ENCODE measurements at regions not wholly inside any gene's neighbourhood (a gene's known extent, or its start where the extent isn't known, plus 50 kb on each side); places are given as distances from the start of the nearest gene placed in this dataset.
"Not testable (repeated sequence)": the region's sequence is repeated elsewhere in the genome, so short reads cannot be mapped to it uniquely, and the experiment has no call there.

DNA sequence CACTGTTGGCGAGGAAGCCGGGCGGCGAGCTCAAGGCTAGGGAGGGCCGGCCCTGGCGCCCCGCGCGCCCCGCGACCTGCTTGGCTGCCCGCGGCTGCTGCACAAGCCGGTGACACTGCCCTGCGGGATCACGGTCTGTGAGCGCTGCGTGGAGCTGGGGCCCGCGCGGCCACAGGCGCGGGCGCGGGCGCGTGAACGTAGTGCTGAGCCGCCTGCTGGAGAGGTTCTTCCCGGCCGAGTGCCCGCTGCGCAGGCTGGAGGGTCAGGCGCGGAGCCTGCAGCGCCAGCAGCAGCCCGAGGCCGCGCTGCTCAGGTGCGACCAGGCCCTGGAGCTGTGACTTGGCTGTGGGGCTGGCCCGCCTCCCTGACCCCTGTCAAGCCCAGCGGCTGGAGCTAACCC is 572.3 kb downstream of the TUBA3C start:
- TF ChIP-seq ZBTB33 (IDR thresholded peaks at IDR 0.05); TAF1 (IDR thresholded peaks at IDR 0.05; ENCODE audit: borderline replicate concordance, low read depth, low read length); CHD2 (IDR thresholded peaks at IDR 0.05; ENCODE audit: borderline replicate concordance, low read depth, low read length); CTCF (IDR thresholded peaks at IDR 0.05 in 2 of 3, conservative IDR thresholded peaks at IDR 0.05 in 1 of 3; ENCODE audit: control insufficient read depth in 2 of 3, extremely low read depth in 1 of 3, insufficient read depth in 1 of 3, low read depth in 3 of 3, low read length in 3 of 3): not testable (repeated sequence)

All from GM12878 (cell line).